Skeletal muscle satellite cell (primary cell): ENCODE measurements at regions not wholly inside any gene's neighbourhood (a gene's known extent, or its start where the extent isn't known, plus 50 kb on each side); places are given as distances from the start of the nearest gene placed in this dataset.
"Not testable (repeated sequence)": the region's sequence is repeated elsewhere in the genome, so short reads cannot be mapped to it uniquely, and the experiment has no call there.

Source experiments
- H3K27me3 ChIP-seq: 2 replicates; pipeline ENCODE4 v1.7.0; 2013; ENCODE audit warnings: low read length; ENCODE audit not compliant: control insufficient read depth, insufficient read depth
- H3K36me3 ChIP-seq: 2 replicates; pipeline ENCODE4 v1.7.0; 2013; ENCODE audit warnings: mild to moderate bottlenecking, control low read depth, low read length; ENCODE audit not compliant: insufficient read depth
- H3K4me1 ChIP-seq: 2 replicates; pipeline ENCODE4 v1.7.0; 2013; ENCODE audit warnings: low read length; ENCODE audit not compliant: control insufficient read depth, insufficient read depth
- H3K4me2 ChIP-seq: 2 replicates; pipeline ENCODE4 v1.7.0; 2013; ENCODE audit warnings: mild to moderate bottlenecking, low read length
- H3K4me3 ChIP-seq: 2 replicates; pipeline ENCODE4 v1.7.0; 2013; ENCODE audit warnings: low read length
- H3K9ac ChIP-seq: 2 replicates; pipeline ENCODE4 v1.7.0; 2013; ENCODE audit warnings: mild to moderate bottlenecking, low read depth, low read length, moderate library complexity
- H3K9me3 ChIP-seq: replicated peaks from 2 replicates; pipeline ENCODE4 v1.7.0; 2013; ENCODE audit warnings: mild to moderate bottlenecking, control low read depth, low read length

GRCh38 chr1:200262326-200262965 lies 147.4 kb downstream of the ZNF281 start:
- Histone ChIP-seq H3K9ac (no peak overlapping the region), H3K4me1 (no peaks in the 10 kb centered on the region), H3K27me3 (no peaks in the 10 kb centered on the region), H3K9me3 (no peaks in the 10 kb centered on the region), H3K4me3 (no peak overlapping the region), H3K4me2 (no peak overlapping the region), H3K36me3 (no peaks in the 10 kb centered on the region)

DNA sequence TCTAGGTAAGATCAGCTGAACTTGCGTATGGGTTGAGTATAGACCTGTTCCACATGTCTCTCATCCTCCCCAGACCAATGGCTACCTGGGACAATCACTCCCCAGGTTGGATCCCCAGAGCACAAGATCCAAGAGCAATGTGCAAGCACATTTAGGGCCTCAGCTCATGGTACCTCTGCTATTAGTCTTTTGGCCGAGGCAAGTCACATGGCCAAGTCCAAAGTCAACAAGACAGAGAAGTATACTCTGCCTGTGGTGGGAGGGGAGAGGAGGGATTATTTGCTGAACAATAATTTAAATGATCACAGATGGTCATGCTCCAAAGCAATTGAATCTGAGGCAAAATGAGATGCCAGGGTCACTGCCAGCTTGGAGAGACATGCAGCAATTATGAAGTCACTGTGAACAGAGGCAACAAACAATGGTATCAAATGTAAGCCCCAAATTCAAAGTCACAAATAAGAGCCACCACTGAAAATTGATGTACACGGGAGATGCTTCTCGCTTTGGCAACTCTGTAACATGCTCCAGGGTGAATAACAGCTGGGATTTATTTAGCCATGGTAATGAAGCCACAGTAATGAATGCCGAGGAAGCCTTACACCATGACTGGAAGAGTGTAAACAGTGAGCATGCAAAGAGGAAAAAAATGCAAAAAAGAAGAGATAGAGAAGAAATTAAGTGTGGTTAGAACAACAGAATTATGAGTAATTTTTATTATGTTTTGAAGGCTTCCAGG lies 149.1 kb downstream of the ZNF281 start:
- H3K9ac ChIP-seq: no peak overlapping the region
- no peak overlapping the region for H3K4me2 ChIP-seq
- H3K4me1 ChIP-seq: peaks cover 5% of the 10 kb centered on the region
- no peak overlapping the region for H3K4me3 ChIP-seq
- H3K36me3 ChIP-seq: no peaks in the 10 kb centered on the region
- H3K9me3 ChIP-seq: no peaks in the 10 kb centered on the region
- H3K27me3 ChIP-seq: no peaks in the 10 kb centered on the region

DNA sequence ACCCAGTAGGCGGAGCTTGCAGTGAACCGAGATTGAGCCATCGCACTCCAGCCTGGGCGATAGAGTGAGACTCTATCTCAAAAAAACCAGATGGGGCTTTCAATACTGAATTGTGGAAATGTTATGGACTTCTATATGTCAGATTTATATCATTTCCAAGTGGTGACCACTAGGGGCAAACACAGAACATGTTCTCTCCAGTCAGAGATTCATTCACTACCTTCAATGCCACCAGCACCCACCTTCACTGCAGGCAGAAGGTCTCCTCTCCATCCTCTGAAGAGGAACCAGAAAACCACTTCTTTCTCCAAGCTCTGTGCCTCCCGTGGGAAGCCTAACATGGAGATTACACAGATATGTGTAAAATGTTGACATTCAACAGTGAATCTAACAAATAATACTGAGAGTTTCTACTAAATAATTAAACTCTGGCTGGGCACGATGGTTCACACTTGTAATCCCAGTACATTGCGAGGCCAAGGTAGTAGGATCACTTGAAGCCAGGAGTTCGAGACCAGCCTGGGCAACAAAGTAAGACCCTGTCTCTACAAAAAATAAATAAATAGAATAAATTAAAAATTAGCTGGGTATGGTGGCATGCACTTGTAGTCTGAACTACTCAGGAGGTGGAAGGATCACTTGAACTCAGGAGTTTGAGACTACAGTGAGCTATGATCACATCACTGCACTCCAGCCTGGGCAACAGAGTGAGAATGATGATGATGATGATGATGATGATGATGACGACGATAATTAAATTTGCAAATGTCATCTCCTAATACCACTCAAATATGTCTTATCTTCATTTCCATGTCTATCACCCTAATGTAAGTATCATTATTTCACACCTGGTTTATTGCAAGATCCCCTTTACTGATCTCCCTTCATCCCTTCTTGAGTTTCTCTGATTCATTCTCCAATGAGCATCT lies 151.1 kb downstream of the ZNF281 start:
- Histone ChIP-seq H3K9me3 (no peaks in the 10 kb centered on the region), H3K9ac (no peak overlapping the region), H3K4me1 (peaks cover 5% of the 10 kb centered on the region), H3K4me2 (no peak overlapping the region), H3K27me3 (no peaks in the 10 kb centered on the region), H3K4me3 (no peak overlapping the region), H3K36me3 (no peaks in the 10 kb centered on the region)

DNA sequence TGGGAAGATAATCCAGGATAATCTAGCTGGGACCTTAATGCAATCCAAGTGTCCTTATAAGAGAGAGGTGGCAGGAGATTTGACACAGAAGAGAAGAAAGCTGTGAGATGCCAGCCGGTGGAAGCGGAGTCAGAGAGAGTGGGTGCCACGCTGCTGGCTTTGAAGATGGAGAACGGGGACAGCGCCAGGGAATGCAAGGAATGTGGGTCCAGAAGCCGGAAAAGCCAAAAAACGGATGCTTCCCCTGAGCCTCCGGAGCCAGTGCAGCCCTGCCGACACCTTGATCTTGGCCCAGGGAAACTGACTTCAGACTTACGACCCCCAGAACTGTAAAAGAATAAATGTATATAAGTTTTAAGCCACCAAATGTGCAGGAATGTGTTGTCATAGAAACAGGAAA lies 152.6 kb downstream of the ZNF281 start:
- Histone ChIP-seq H3K36me3 (no peaks in the 10 kb centered on the region), H3K4me3 (no peak overlapping the region), H3K9me3 (no peaks in the 10 kb centered on the region), H3K9ac (no peak overlapping the region), H3K4me2 (no peak overlapping the region), H3K27me3 (no peaks in the 10 kb centered on the region), H3K4me1 (peaks cover 5% of the 10 kb centered on the region)

GRCh38 chr1:200254602-200255001 lies 155.2 kb downstream of the ZNF281 start:
- not testable (repeated sequence) for H3K4me2 ChIP-seq, H3K9me3 ChIP-seq, H3K36me3 ChIP-seq, H3K4me1 ChIP-seq, H3K9ac ChIP-seq, H3K4me3 ChIP-seq, H3K27me3 ChIP-seq

- Histone ChIP-seq H3K9me3 (no peaks in the 10 kb centered on the region), H3K4me2 (no peak overlapping the region), H3K27me3 (no peaks in the 10 kb centered on the region), H3K4me1 (peaks cover 5% of the 10 kb centered on the region), H3K4me3 (no peak overlapping the region), H3K36me3 (no peaks in the 10 kb centered on the region), H3K9ac (no peak overlapping the region)
Observed at GRCh38 chr1:200253774-200254495, 155.9 kb downstream of the ZNF281 start.

DNA sequence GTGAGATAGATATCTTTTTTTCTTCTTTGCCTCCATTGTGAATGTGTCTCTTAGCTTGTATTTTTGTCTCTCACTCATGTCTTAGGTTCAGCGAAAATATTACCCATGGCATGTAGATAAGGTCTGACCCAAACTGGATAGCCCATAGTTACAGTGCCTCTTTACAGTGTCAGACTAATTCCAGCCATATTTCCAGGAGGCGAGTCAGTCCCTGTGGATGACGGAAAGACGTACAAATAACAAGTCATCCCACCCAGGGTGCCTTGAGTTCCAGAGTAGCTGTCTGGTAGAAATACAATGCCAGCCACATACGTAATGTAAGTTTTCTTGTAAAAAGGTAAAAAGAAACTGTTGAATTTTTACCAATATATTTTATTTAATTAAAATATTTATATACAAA lies 157.3 kb downstream of the ZNF281 start:
- Histone ChIP-seq H3K27me3 (no peaks in the 10 kb centered on the region), H3K36me3 (no peaks in the 10 kb centered on the region), H3K9me3 (no peaks in the 10 kb centered on the region), H3K4me3 (no peak overlapping the region), H3K9ac (no peak overlapping the region), H3K4me2 (no peak overlapping the region), H3K4me1 (peaks cover 5% of the 10 kb centered on the region)

GRCh38 chr1:200250469-200250868 lies 159.4 kb downstream of the ZNF281 start:
- Histone ChIP-seq H3K27me3 (no peaks in the 10 kb centered on the region), H3K9me3 (no peaks in the 10 kb centered on the region), H3K4me3 (no peak overlapping the region), H3K4me1 (no peaks in the 10 kb centered on the region), H3K36me3 (no peaks in the 10 kb centered on the region), H3K9ac (no peak overlapping the region), H3K4me2 (no peak overlapping the region)

DNA sequence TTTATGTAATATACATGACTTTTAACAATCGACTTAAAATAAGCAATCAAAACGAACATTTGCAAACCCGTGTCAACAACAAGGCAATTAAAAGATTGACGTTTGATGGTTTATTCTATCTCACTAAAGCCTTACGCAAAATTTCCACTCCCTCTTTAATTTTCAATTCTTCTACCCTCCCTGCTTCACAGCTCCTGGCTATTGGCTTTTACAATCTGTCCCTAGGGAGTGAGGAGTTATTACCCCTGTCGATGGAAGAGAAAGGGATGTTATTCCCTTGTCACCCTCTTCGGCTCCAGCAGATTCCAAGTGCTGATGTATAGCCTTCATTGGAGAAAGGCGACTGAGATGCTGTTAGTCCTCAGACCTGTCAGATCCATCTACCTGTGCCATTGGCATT lies 161.3 kb downstream of the ZNF281 start:
- Histone ChIP-seq H3K4me3 (no peak overlapping the region), H3K9me3 (no peaks in the 10 kb centered on the region), H3K4me1 (no peaks in the 10 kb centered on the region), H3K9ac (no peak overlapping the region), H3K36me3 (no peaks in the 10 kb centered on the region), H3K4me2 (no peak overlapping the region), H3K27me3 (no peaks in the 10 kb centered on the region)

GRCh38 chr1:200247518-200247917 lies 162.3 kb downstream of the ZNF281 start:
- Histone ChIP-seq H3K27me3 (no peaks in the 10 kb centered on the region), H3K4me1 (peaks cover 2% of the 10 kb centered on the region), H3K4me3 (no peak overlapping the region), H3K9ac (no peak overlapping the region), H3K9me3 (no peaks in the 10 kb centered on the region), H3K36me3 (no peaks in the 10 kb centered on the region), H3K4me2 (no peak overlapping the region)

DNA sequence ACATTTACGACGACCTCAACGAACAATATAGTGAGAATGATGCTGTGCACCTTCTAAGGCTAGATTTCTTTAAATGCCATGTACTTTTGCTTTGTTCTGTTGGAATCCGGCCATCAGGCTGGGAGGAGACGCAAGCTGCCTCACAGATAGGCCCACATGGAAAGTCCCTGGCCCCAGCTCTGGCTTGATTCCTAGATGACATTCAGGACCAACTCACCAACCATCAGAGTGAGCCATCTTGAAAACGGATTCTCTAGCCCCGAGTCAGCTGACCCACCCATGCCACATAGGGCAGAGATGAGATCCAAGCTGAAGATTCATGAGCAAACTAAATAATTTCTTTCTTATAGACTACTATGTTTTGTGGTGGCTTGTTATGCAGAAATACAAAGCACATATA lies 164.4 kb downstream of the ZNF281 start:
- no peak overlapping the region for H3K9ac ChIP-seq
- no peaks in the 10 kb centered on the region for H3K9me3 ChIP-seq
- H3K27me3 ChIP-seq: no peaks in the 10 kb centered on the region
- H3K4me3 ChIP-seq: no peak overlapping the region
- H3K36me3 ChIP-seq: no peaks in the 10 kb centered on the region
- peaks cover 4% of the 10 kb centered on the region for H3K4me1 ChIP-seq
- H3K4me2 ChIP-seq: no peak overlapping the region
